CD4-positive, CD25-positive, alpha-beta regulatory T cell (primary cell): ENCODE measurements at regions not wholly inside any gene's neighbourhood (a gene's known extent, or its start where the extent isn't known, plus 50 kb on each side); places are given as distances from the start of the nearest gene placed in this dataset.

Experiments used
- ATAC-seq, 2 donors: fragments of 150-1000 bp; cut with Tn5 transposase; one replicate each; pipeline ENCODE4 v1.10.0; 2021; ENCODE audit warnings: low read depth in 2 of 2, moderate number of reproducible peaks in 2 of 2, moderate library complexity in 1 of 2
- DNase-seq, 3 donors: peaks; one replicate each; pipeline versions ENCODE4 v3.0.0 to v3.0.0-alpha.2; 2012 to 2022; ENCODE audit warnings: mixed read lengths in 1 of 3
- H3K27ac ChIP-seq: one replicate; pipeline ENCODE4 v1.7.0; 2013; ENCODE audit warnings: mild to moderate bottlenecking, low read length; ENCODE audit not compliant: insufficient read depth, poor library complexity, severe bottlenecking
- H3K27me3 ChIP-seq: one replicate; pipeline ENCODE4 v1.7.0; 2013; ENCODE audit warnings: low read length; ENCODE audit not compliant: control insufficient read depth, insufficient read depth
- H3K36me3 ChIP-seq: one replicate; pipeline ENCODE4 v1.7.0; 2013; ENCODE audit warnings: mild to moderate bottlenecking, low read length, moderate library complexity; ENCODE audit not compliant: control insufficient read depth, insufficient read depth
- H3K4me1 ChIP-seq: 2 replicates; pipeline ENCODE4 v1.7.0; 2013; ENCODE audit warnings: mild to moderate bottlenecking, low read length; ENCODE audit not compliant: insufficient read depth, control insufficient read depth, poor library complexity, severe bottlenecking
- H3K4me3 ChIP-seq: one replicate; pipeline ENCODE4 v1.7.0; 2013; ENCODE audit warnings: low read depth, mild to moderate bottlenecking, low read length, moderate library complexity
- H3K9me3 ChIP-seq, 2 experiments: 1 replicate in 1 of 2; 2 replicates in 1 of 2; pipeline ENCODE4 v1.7.0; 2013; ENCODE audit warnings: low read length in 2 of 2, mild to moderate bottlenecking in 1 of 2, moderate library complexity in 1 of 2; ENCODE audit not compliant: control insufficient read depth in 2 of 2
- H3K27ac Mint-ChIP-seq, 3 donors: one replicate each; pipeline ENCODE4 v1.8.0; 2020 to 2022; ENCODE audit warnings: mild to moderate bottlenecking in 3 of 3, mixed read lengths in 3 of 3, moderate library complexity in 2 of 3
- H3K27me3 Mint-ChIP-seq: one replicate; pipeline ENCODE4 v1.8.0; 2022; ENCODE audit warnings: mild to moderate bottlenecking, mixed read lengths
- H3K36me3 Mint-ChIP-seq: one replicate; pipeline ENCODE4 v1.8.0; 2020; ENCODE audit warnings: mixed read lengths
- H3K4me1 Mint-ChIP-seq, 4 donors: one replicate each; pipeline ENCODE4 v1.8.0; 2020 to 2022; ENCODE audit warnings: mixed read lengths in 4 of 4, mild to moderate bottlenecking in 1 of 4
- H3K4me3 Mint-ChIP-seq, 4 donors: one replicate each; pipeline ENCODE4 v1.8.0; 2020 to 2022; ENCODE audit warnings: mild to moderate bottlenecking in 4 of 4, mixed read lengths in 4 of 4, moderate library complexity in 3 of 4
- H3K9me3 Mint-ChIP-seq, 7 donors: one replicate each; pipeline ENCODE4 v1.8.0; 2020 to 2022; ENCODE audit warnings: mixed read lengths in 7 of 7, mild to moderate bottlenecking in 3 of 7, moderate library complexity in 2 of 7

DNA sequence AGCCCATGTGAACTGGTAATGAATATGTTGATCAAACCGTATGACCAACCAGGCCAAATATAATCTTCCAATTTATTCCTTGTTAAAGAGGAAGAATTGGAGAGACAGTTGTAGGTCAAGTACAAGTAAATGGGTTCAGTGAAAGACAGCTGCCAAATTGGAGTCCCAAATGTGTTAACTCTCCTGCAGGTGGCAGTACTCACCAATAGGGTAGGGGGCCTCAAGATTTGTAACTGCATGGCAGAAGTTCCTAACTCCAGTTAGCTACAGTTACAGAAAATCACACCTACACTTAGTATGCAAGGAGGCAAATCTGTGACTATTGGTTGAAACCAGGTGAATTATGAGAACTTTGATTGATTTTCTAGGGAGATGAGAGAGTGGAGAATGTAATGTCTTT is 278.0 kb downstream of the ZBBX start:
- no peaks in the 10 kb centered on the region for H3K36me3 Mint-ChIP-seq
- no peaks in the 10 kb centered on the region for H3K4me1 Mint-ChIP-seq
- Histone ChIP-seq H3K4me3 (no peak overlapping the region), H3K9me3 (no peaks in the 10 kb centered on the region), H3K4me1 (no peaks in the 10 kb centered on the region), H3K27ac (no peak overlapping the region), H3K27me3 (no peaks in the 10 kb centered on the region), H3K36me3 (no peaks in the 10 kb centered on the region)
- H3K27ac Mint-ChIP-seq, result no peak overlapping the region
- peaks cover 0 to 2% (median 1%) of the 10 kb centered on the region in 7 donors for H3K9me3 Mint-ChIP-seq
- no peaks in the 10 kb centered on the region for H3K27me3 Mint-ChIP-seq
- ATAC-seq, result no peak
- DNase-seq, result no peak
- H3K4me3 Mint-ChIP-seq, result no peak overlapping the region

DNA sequence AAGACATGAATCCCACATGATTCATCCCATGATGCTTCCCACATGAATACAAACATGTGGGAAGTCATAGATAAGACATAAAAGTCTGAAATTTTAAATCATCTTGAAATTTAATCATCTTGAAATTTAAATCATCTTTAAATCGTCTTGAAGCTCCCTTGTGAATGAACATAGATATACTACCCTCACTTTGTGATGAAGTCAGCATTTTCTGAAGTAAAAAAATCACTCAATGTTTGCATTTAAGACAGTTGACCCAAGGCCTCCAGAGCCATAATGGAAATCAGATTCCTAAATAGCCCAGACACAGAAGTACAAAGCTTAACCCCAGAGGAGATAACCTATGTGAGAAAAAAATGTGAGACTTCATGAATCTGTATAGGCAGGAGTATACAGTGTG is 279.4 kb downstream of the ZBBX start:
- H3K9me3 ChIP-seq, result no peaks in the 10 kb centered on the region
- ATAC-seq, result no peak
- Mint-ChIP-seq H3K9me3 (peaks cover 0 to 8% (median 2%) of the 10 kb centered on the region in 7 donors), H3K36me3 (no peaks in the 10 kb centered on the region), H3K4me3 (no peak overlapping the region), H3K27me3 (no peaks in the 10 kb centered on the region), H3K27ac (no peak overlapping the region), H3K4me1 (no peaks in the 10 kb centered on the region)
- H3K36me3 ChIP-seq, result no peaks in the 10 kb centered on the region
- no peak overlapping the region for H3K27ac ChIP-seq
- no peak overlapping the region for H3K4me3 ChIP-seq
- no peaks in the 10 kb centered on the region for H3K4me1 ChIP-seq
- no peak for DNase-seq
- no peaks in the 10 kb centered on the region for H3K27me3 ChIP-seq

DNA sequence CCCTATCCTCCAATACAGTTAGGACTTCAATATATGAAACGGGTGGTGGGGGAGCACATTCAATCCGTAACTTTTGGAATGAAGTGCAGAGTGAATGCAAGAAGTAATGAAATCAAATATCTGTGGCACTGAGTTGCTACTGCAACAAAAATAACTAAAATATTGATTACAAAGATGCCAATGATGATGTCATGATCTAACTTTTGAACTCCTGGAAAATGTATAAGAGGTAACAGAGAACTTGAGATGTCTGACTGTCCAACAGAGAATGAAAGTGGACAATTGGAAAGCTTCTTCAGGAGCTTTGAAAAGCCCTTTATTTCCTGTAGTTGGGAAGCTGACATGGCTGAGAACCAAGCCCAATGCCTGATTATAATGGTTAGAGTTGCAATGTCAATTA is 279.9 kb downstream of the ZBBX start:
- H3K4me3 Mint-ChIP-seq, result no peak overlapping the region
- peak overlapping the region in 1 of 3 donors; percentile 15 for H3K27ac Mint-ChIP-seq
- Histone ChIP-seq H3K4me1 (no peaks in the 10 kb centered on the region), H3K27me3 (no peaks in the 10 kb centered on the region), H3K27ac (no peak overlapping the region), H3K9me3 (no peaks in the 10 kb centered on the region), H3K36me3 (no peaks in the 10 kb centered on the region), H3K4me3 (no peak overlapping the region)
- peaks cover 0 to 8% (median 2%) of the 10 kb centered on the region in 7 donors for H3K9me3 Mint-ChIP-seq
- H3K27me3 Mint-ChIP-seq, result no peaks in the 10 kb centered on the region
- H3K36me3 Mint-ChIP-seq, result no peaks in the 10 kb centered on the region
- ATAC-seq (no peak), DNase-seq (no peak)
- no peaks in the 10 kb centered on the region for H3K4me1 Mint-ChIP-seq

DNA sequence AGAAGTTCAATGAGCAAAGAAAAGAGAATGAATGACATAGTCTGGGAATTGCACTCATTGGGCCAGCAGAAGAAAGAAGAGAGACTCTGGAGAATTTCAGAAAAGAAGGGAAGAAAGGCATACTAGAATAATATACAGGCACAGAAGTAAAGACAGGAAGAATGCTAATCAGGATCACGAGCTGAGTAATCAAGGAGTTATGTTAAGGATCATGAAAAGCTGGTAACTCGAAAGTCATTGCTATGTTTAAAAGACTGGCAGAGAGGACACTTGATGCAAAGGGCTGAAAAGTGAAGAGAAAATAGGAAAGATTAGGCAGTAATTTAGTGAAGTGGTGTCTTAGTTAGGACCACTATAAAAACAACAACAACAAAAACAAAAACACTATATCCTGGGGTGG is 284.1 kb downstream of the ZBBX start:
- Histone ChIP-seq H3K4me3 (no peak overlapping the region), H3K27ac (no peak overlapping the region), H3K4me1 (no peaks in the 10 kb centered on the region), H3K36me3 (no peaks in the 10 kb centered on the region), H3K9me3 (no peaks in the 10 kb centered on the region), H3K27me3 (no peaks in the 10 kb centered on the region)
- H3K27me3 Mint-ChIP-seq, result no peaks in the 10 kb centered on the region
- no peaks in the 10 kb centered on the region for H3K36me3 Mint-ChIP-seq
- ATAC-seq, result no peak
- no peak overlapping the region for H3K4me3 Mint-ChIP-seq
- peaks cover 1 to 6% (median 3%) of the 10 kb centered on the region in 7 donors for H3K9me3 Mint-ChIP-seq
- DNase-seq, result no peak
- H3K27ac Mint-ChIP-seq, result no peak overlapping the region
- no peaks in the 10 kb centered on the region for H3K4me1 Mint-ChIP-seq

GRCh38 chr3:167094632-167095031 is 285.5 kb downstream of the ZBBX start:
- Histone ChIP-seq H3K9me3 (no peaks in the 10 kb centered on the region), H3K27ac (no peak overlapping the region), H3K27me3 (no peaks in the 10 kb centered on the region), H3K36me3 (no peaks in the 10 kb centered on the region), H3K4me3 (no peak overlapping the region), H3K4me1 (no peaks in the 10 kb centered on the region)
- ATAC-seq (no peak), DNase-seq (no peak)
- Mint-ChIP-seq H3K27ac (no peak overlapping the region), H3K9me3 (peaks cover 0 to 6% (median 3%) of the 10 kb centered on the region in 7 donors), H3K4me1 (no peaks in the 10 kb centered on the region), H3K27me3 (no peaks in the 10 kb centered on the region), H3K4me3 (no peak overlapping the region), H3K36me3 (no peaks in the 10 kb centered on the region)

- ATAC-seq, result no peak
- no peak for DNase-seq
- Mint-ChIP-seq H3K27ac (no peak overlapping the region), H3K27me3 (no peaks in the 10 kb centered on the region), H3K9me3 (peaks cover 0 to 6% (median 3%) of the 10 kb centered on the region in 7 donors), H3K36me3 (no peaks in the 10 kb centered on the region), H3K4me3 (no peak overlapping the region), H3K4me1 (no peaks in the 10 kb centered on the region)
- Histone ChIP-seq H3K9me3 (no peaks in the 10 kb centered on the region), H3K4me1 (no peaks in the 10 kb centered on the region), H3K27me3 (no peaks in the 10 kb centered on the region), H3K36me3 (no peaks in the 10 kb centered on the region), H3K4me3 (no peak overlapping the region), H3K27ac (no peak overlapping the region)
Observed at GRCh38 chr3:167091226-167091625, 288.9 kb downstream of the ZBBX start.

DNA sequence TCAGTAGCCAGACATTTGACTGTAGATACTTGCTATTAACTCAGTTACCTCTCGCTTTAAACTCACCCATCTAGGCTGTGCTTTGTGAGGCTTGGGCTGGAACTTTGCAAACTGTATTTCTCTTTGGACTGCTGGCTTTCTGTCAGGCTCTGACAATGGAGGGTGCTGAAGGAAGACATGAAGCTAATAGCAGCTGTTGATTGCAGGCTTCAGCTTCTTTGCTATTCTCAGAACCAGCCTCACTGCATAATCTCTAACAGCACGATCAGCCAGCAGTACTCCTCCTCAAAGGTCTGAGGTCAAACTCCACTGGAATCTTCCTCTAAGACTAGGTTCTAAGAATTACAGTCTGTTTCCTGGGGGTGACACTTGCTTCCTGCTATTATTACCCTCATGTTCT is 295.6 kb downstream of the ZBBX start:
- no peaks in the 10 kb centered on the region for H3K36me3 Mint-ChIP-seq

GRCh38 chr3:167078070-167078622 is 302.0 kb downstream of the ZBBX start:
- no peak for DNase-seq
- Mint-ChIP-seq H3K27ac (no peak overlapping the region), H3K36me3 (no peaks in the 10 kb centered on the region), H3K9me3 (peaks cover 0 to 6% (median 4%) of the 10 kb centered on the region in 7 donors), H3K27me3 (no peaks in the 10 kb centered on the region), H3K4me1 (no peaks in the 10 kb centered on the region), H3K4me3 (no peak overlapping the region)
- Histone ChIP-seq H3K27ac (no peak overlapping the region), H3K4me3 (no peak overlapping the region), H3K36me3 (no peaks in the 10 kb centered on the region), H3K9me3 (no peaks in the 10 kb centered on the region), H3K4me1 (no peaks in the 10 kb centered on the region), H3K27me3 (no peaks in the 10 kb centered on the region)
- no peak for ATAC-seq

More for the DNA sequence above, 295.6 kb downstream of the ZBBX start:
- no peaks in the 10 kb centered on the region for H3K27me3 ChIP-seq
- ATAC-seq, result no peak
- no peak overlapping the region for H3K27ac Mint-ChIP-seq
- H3K9me3 ChIP-seq, result no peaks in the 10 kb centered on the region
- H3K9me3 Mint-ChIP-seq, result peaks cover 0 to 6% (median 2%) of the 10 kb centered on the region in 7 donors
- H3K4me1 Mint-ChIP-seq, result no peaks in the 10 kb centered on the region
- H3K27ac ChIP-seq, result no peak overlapping the region
- H3K27me3 Mint-ChIP-seq, result no peaks in the 10 kb centered on the region
- H3K4me3 ChIP-seq, result no peak overlapping the region
- no peak for DNase-seq
- no peak overlapping the region for H3K4me3 Mint-ChIP-seq
- no peaks in the 10 kb centered on the region for H3K4me1 ChIP-seq
- no peaks in the 10 kb centered on the region for H3K36me3 ChIP-seq
